NCI-H2171 treated with DMSO at 0.1 percent for 48 hours (cell line): ENCODE measurements at regions not wholly inside any gene's neighbourhood (a gene's known extent, or its start where the extent isn't known, plus 50 kb on each side); places are given as distances from the start of the nearest gene placed in this dataset.
"Not testable (repeated sequence)": the region's sequence is repeated elsewhere in the genome, so short reads cannot be mapped to it uniquely, and the experiment has no call there.

ENCODE experiments used
- DNase-seq: peaks from one replicate; lab custom pipeline; 2025; lab: John Stamatoyannopoulos, UW

DNA sequence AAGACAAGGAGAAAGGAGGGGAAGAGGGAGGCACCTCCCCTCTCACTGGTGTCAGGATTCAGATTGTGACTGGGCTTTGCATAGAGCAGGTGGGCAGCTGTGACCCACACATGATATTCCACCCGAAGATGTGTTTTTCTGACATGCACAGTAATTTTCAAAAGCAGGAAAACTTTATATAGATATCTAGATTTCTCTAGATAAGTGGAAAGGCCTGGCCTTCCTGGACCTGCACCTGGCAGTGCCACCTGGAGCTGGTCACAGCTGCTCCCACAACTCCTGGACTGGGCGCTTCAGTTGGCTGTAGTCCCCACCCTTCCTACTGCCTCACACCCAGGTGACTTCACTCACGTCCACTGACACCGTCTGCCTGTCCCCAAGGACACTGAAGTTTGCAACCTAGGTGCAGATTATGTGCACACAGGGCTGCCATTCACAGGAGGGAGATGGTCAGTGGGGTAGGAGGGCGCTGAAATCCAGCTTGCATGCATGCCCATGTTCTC lies 70.4 kb upstream of the PLGLB2 start:
- not testable (repeated sequence) for DNase-seq

DNA sequence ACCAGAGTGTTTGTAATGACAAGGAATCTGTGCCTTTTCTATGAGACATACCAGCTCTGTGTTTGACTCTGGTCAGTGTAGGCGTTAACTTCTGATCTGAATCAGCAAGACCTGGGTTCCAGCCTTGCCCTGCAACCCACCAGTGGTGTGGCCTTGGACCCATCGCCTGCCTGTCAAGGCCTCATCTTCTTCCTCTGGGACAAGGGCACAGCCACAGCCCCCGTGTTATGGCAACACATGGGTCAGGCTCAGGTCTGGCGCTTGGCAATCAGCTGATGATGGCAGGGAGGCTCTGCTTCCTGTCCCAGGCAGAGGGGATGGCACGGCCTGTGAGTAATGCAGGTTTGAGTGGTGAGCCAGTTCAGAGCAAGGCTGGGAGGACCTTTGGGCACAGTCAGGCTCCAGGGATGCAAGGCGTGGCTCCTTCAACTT lies 69.1 kb upstream of the PLGLB2 start:
- not testable (repeated sequence) for DNase-seq

- DNase-seq = not testable (repeated sequence)
Measured at GRCh38 chr2:87679950-87680349, 67.9 kb upstream of the PLGLB2 start.

DNA sequence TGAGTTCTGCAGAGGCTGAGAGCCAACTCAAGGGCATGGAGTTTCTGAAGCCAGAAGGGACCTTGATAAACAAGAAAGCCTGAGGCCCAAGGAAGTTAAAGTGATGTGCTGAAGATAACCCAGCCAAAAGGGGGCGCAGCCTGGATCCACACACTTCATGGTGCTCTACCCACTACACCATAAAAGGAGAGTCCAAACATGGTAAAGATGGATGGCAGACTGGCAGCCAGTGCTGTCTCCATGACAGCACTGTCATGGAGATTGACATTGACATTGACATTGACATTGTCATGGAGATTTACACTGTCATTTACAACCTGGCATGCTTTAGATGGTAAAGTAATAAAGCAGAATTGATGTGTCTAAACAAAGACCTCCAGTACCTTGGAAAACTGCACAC lies 67.2 kb upstream of the PLGLB2 start:
- DNase-seq = not testable (repeated sequence)

DNA sequence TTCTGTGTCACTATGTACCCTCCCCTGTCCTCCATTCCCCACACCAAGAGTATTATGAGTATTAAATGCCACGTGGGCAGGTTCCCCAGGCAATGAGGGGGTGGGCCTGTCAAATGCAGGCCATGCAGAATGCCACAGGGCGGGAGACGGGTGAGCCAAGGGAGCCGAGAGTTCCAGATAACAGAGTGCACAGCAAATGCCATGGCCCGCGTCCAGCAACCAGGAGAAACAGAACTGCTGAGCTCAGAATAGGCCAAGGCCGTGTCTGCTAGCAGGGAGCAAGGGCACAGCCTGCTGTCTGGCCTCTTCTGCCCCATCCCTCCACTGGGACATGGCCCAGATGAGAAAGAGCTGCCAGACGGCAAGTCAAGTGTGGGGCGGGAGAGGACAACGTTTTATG lies 64.4 kb upstream of the PLGLB2 start:
- DNase-seq = not testable (repeated sequence)

- DNase-seq = not testable (repeated sequence)
Measured at GRCh38 chr2:87683961-87684360, 63.9 kb upstream of the PLGLB2 start.

DNA sequence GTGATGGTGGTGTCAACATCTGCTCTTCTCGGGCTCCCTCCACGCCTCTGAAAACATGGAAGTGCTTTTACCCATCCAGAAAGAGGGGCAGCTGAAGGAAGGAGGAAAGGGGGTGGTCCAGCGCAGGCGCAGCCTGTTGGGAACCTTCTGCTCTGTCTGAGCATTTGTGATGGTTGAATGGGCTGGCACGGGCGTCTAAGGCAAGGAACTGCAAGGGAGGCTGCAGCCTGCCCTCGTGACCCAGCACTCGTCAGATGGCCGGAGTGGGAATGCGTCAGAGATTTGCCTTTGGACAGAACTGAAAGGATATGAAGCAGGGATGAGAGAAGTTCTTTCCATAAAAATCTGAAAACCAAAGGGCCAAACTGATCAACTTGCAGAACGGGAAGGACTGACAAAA lies 62.3 kb upstream of the PLGLB2 start:
- not testable (repeated sequence) for DNase-seq

GRCh38 chr2:87686873-87687549 lies 60.9 kb upstream of the PLGLB2 start:
- not testable (repeated sequence) for DNase-seq

GRCh38 chr2:87687550-87688270 lies 60.2 kb upstream of the PLGLB2 start:
- not testable (repeated sequence) for DNase-seq

GRCh38 chr2:87691899-87692592 lies 55.8 kb upstream of the PLGLB2 start:
- not testable (repeated sequence) for DNase-seq

GRCh38 chr2:87692914-87693313 lies 55.0 kb upstream of the PLGLB2 start:
- DNase-seq = not testable (repeated sequence)

- DNase-seq = not testable (repeated sequence)
Measured at GRCh38 chr2:87693882-87694281, 54.0 kb upstream of the PLGLB2 start.

DNA sequence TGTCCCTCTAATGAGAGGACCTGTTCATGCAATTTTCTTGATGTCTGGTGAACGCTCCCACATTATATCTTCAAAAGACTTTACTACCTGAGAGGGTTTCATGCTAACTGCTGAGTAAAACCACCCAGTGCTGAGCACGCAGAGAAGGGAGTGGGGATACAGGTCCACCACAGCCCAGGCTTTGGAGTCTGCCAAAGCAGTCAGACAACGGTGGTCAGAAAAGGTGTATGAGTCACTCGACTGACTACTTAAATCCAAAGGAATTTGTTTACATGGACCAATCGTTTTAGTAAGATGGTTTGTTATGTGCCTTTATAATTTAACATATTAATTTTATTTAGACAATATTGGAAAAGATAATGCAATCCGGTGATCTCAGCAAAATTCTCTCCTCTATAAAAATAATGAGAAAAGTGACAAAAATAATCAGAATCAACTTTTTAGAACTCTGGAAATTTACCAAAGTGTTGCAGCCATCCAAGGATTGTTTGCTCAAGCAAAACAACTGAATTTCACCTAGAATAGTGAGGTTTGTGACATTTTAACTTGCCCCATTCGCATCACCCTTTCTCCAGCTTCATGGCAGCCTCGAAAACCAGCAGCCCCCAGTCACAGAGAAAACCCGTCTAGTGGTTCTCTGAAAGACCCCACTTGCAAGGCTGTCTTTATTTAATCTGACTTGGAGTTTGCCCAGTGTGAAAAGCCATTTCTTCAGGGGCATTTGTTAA lies 52.1 kb upstream of the PLGLB2 start:
- DNase-seq = not testable (repeated sequence)
